ENCODE measurements at regions not wholly inside any gene's neighbourhood (a gene's known extent, or its start where the extent isn't known, plus 50 kb on each side); places are given as distances from the start of the nearest gene placed in this dataset.

- Histone ChIP-seq H3K27ac (no peak overlapping the region), H3K9me3 (ENCODE audit: severe bottlenecking) (no peaks in the 10 kb centered on the region), H3K27me3 (ENCODE audit: insufficient read depth, low read depth, severe bottlenecking) (no peaks in the 10 kb centered on the region), H3K4me3 (ENCODE audit: low read depth, low read length) (no peak overlapping the region), H3K36me3 (no peaks in the 10 kb centered on the region)
- no peak for TF ChIP-seq CTCF (IDR thresholded peaks at IDR 0.05; ENCODE audit: low read depth, low read length)
- no peak for DNase-seq
Observed at GRCh38 chr9:115349542-115349941, 231.6 kb upstream of the TNC start.

- no peak overlapping the region for H3K27ac ChIP-seq
- TF ChIP-seq CTCF (IDR thresholded peaks at IDR 0.05; ENCODE audit: low read depth, low read length) = no peak
- no peaks in the 10 kb centered on the region for H3K36me3 ChIP-seq
- H3K4me3 ChIP-seq (ENCODE audit: low read depth, low read length) = no peak overlapping the region
- no peaks in the 10 kb centered on the region for H3K9me3 ChIP-seq (ENCODE audit: severe bottlenecking)
- DNase-seq = no peak
- no peaks in the 10 kb centered on the region for H3K27me3 ChIP-seq (ENCODE audit: insufficient read depth, low read depth, severe bottlenecking)
Observed at GRCh38 chr9:115350548-115350947, 232.6 kb upstream of the TNC start.

GRCh38 chr9:115353681-115354080, 235.7 kb upstream of the TNC start:
- DNase-seq = no peak
- Histone ChIP-seq H3K27me3 (ENCODE audit: insufficient read depth, low read depth, severe bottlenecking) (no peaks in the 10 kb centered on the region), H3K4me3 (ENCODE audit: low read depth, low read length) (no peak overlapping the region), H3K9me3 (ENCODE audit: severe bottlenecking) (no peaks in the 10 kb centered on the region), H3K36me3 (no peaks in the 10 kb centered on the region), H3K27ac (no peak overlapping the region)
- no peak for TF ChIP-seq CTCF (IDR thresholded peaks at IDR 0.05; ENCODE audit: low read depth, low read length)

GRCh38 chr9:115357821-115358220, 239.9 kb upstream of the TNC start:
- no peaks in the 10 kb centered on the region for H3K36me3 ChIP-seq
- no peaks in the 10 kb centered on the region for H3K27me3 ChIP-seq (ENCODE audit: insufficient read depth, low read depth, severe bottlenecking)
- H3K27ac ChIP-seq = no peak overlapping the region; the same call in 1 of the 2 replicates

GRCh38 chr9:115359017-115359780, 241.2 kb upstream of the TNC start:
- peak; percentile 75 for DNase-seq
- peak overlapping the region; percentile 67 for H3K27ac ChIP-seq

More at GRCh38 chr9:115357821-115358220, 239.9 kb upstream of the TNC start:
- no peak for DNase-seq
- no peak for TF ChIP-seq CTCF (IDR thresholded peaks at IDR 0.05; ENCODE audit: low read depth, low read length)
- no peak overlapping the region for H3K4me3 ChIP-seq (ENCODE audit: low read depth, low read length)
- no peaks in the 10 kb centered on the region for H3K9me3 ChIP-seq (ENCODE audit: severe bottlenecking)

More at GRCh38 chr9:115359017-115359780, 241.2 kb upstream of the TNC start:
- Histone ChIP-seq H3K27me3 (ENCODE audit: insufficient read depth, low read depth, severe bottlenecking) (no peaks in the 10 kb centered on the region), H3K36me3 (no peaks in the 10 kb centered on the region), H3K9me3 (ENCODE audit: severe bottlenecking) (no peaks in the 10 kb centered on the region), H3K4me3 (ENCODE audit: low read depth, low read length) (no peak overlapping the region)
- TF ChIP-seq CTCF (IDR thresholded peaks at IDR 0.05; ENCODE audit: low read depth, low read length) = no peak

All from WERI-Rb-1 (cell line).